ENCODE measurements at regions not wholly inside any gene's neighbourhood (a gene's known extent, or its start where the extent isn't known, plus 50 kb on each side); places are given as distances from the start of the nearest gene placed in this dataset. TPM values are rescaled to one million over a fixed set of nuclear protein-coding genes. Genes with fewer than 3 reads are reported as not detected.

DNA sequence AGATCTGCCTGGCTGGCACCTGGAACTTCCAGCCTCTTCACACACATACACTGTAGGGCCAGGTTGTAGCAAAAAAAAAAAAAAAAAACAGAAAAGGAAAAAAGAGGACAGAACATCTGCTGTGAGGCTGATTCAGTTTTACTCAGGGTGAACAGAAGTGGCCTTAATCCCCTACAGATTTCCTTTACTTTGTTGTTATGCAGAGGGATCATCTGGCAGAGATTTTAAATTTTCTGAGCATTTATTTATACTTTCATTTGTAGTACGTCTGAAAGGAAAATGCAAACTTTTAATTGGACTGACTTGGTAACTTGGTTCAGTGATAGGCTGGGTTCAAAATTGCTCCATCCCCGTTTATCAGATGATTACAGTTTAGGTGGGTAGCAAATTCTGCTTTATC is 50.8 kb upstream of the PRICKLE1 start:
- Histone ChIP-seq H3K36me3 (ENCODE audit: control insufficient read depth in 4 of 4, insufficient read depth in 4 of 4, low read length in 4 of 4) (no peaks in the 10 kb centered on the region), H3K27me3 (ENCODE audit: control insufficient read depth in 3 of 3, insufficient read depth in 3 of 3, low read length in 2 of 3) (no peaks in the 10 kb centered on the region), H3K4me1 (ENCODE audit: control insufficient read depth in 5 of 5, insufficient read depth in 5 of 5, low read length in 5 of 5) (peaks cover 0 to 4% (median 0%) of the 10 kb centered on the region in 5 donors), H3K9me3 (ENCODE audit: control insufficient read depth in 4 of 4, insufficient read depth in 3 of 4, low read length in 3 of 4) (no peaks in the 10 kb centered on the region), H3K27ac (ENCODE audit: low read depth in 1 of 2, low read length in 1 of 2) (no peak overlapping the region), H3K4me3 (no peak overlapping the region), H3K9ac (ENCODE audit: insufficient read depth in 1 of 2, low read length in 2 of 2) (no peak overlapping the region)
- no peak for TF ChIP-seq CTCF (IDR thresholded peaks at IDR 0.05; ENCODE audit: control extremely low read depth, extremely low read depth)
- ATAC-seq (ENCODE audit: insufficient read depth, low FRiP score) = no peak
- DNase-seq = no peak
- WGBS, 2 donors = 85 to 88% methylated on average over 2 of the region's 2 CpGs

DNA sequence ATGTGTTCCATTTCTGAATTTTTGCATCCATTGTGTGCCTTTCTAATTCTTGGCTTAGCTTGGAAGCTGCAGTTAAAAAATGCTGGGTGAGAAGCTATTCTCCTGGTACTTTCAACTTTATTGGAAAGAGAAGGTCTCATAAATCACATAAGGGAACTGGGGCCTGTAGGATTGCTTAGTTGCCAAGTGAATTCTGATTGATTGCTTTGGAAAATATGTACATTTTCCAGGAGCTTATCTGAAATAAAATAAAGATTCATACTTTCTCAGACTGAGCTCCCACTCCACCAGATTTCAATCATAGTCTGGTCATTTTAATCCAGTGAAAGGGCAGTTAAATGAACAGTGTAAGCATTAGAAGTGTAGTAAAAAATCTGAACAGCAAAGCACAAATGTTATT is 50.0 kb upstream of the PRICKLE1 start:
- Histone ChIP-seq H3K36me3 (ENCODE audit: control insufficient read depth in 4 of 4, insufficient read depth in 4 of 4, low read length in 4 of 4) (no peaks in the 10 kb centered on the region), H3K9ac (ENCODE audit: insufficient read depth in 1 of 2, low read length in 2 of 2) (no peak overlapping the region), H3K4me1 (ENCODE audit: control insufficient read depth in 5 of 5, insufficient read depth in 5 of 5, low read length in 5 of 5) (peaks cover 0 to 4% (median 0%) of the 10 kb centered on the region in 5 donors), H3K9me3 (ENCODE audit: control insufficient read depth in 4 of 4, insufficient read depth in 3 of 4, low read length in 3 of 4) (no peaks in the 10 kb centered on the region), H3K27me3 (ENCODE audit: control insufficient read depth in 3 of 3, insufficient read depth in 3 of 3, low read length in 2 of 3) (no peaks in the 10 kb centered on the region), H3K27ac (ENCODE audit: low read depth in 1 of 2, low read length in 1 of 2) (no peak overlapping the region), H3K4me3 (no peak overlapping the region)
- no peak for DNase-seq
- no peak for TF ChIP-seq CTCF (IDR thresholded peaks at IDR 0.05; ENCODE audit: control extremely low read depth, extremely low read depth)
- ATAC-seq (ENCODE audit: insufficient read depth, low FRiP score) = no peak

Small RNAs in the stretch of these regions (small RNA-seq; reads per million reads assigned to genes)
- gene MRPS36P5 (ENCODE audit: low replicate concordance) (not detected), gene RPS27P21 (ENCODE audit: low replicate concordance) (not detected)

Measured in lung (tissue), 12 donors.